ENCODE measurements at regions not wholly inside any gene's neighbourhood (a gene's known extent, or its start where the extent isn't known, plus 50 kb on each side); places are given as distances from the start of the nearest gene placed in this dataset.

GRCh38 chr2:43052204-43052943 is 174.0 kb downstream of the ZFP36L2 start:
- TF ChIP-seq CTCF (IDR thresholded peaks at IDR 0.05) = no peak
- DNase-seq (peak in 1 of 4 donors; percentile 7), ATAC-seq (no peak)
- H3K27ac ChIP-seq = no peak overlapping the region
- no peaks in the 10 kb centered on the region for H3K9me3 ChIP-seq
- H3K4me1 ChIP-seq = peaks cover 14 to 15% of the 10 kb centered on the region in 2 donors
- intact Hi-C loops (cut with DNase I) = no loop called here
- no peak overlapping the region for H3K4me3 ChIP-seq
- no peaks in the 10 kb centered on the region for H3K36me3 ChIP-seq
- no peaks in the 10 kb centered on the region for H3K27me3 ChIP-seq

GRCh38 chr2:43051338-43051737 is 175.1 kb downstream of the ZFP36L2 start:
- H3K4me3 ChIP-seq = no peak overlapping the region
- intact Hi-C loops (cut with DNase I) = no loop called here
- H3K27ac ChIP-seq = no peak overlapping the region
- no peaks in the 10 kb centered on the region for H3K27me3 ChIP-seq
- peaks cover 17% of the 10 kb centered on the region in 2 donors for H3K4me1 ChIP-seq
- DNase-seq (peak in 1 of 4 donors; percentile 10), ATAC-seq (peak; percentile 21)
- no peaks in the 10 kb centered on the region for H3K9me3 ChIP-seq
- no peaks in the 10 kb centered on the region for H3K36me3 ChIP-seq
- no peak for TF ChIP-seq CTCF (IDR thresholded peaks at IDR 0.05)

GRCh38 chr2:43050866-43051265 is 175.5 kb downstream of the ZFP36L2 start:
- DNase-seq (no peak), ATAC-seq (no peak)
- no peaks in the 10 kb centered on the region for H3K9me3 ChIP-seq
- H3K27me3 ChIP-seq = no peaks in the 10 kb centered on the region
- H3K27ac ChIP-seq = no peak overlapping the region
- TF ChIP-seq CTCF (IDR thresholded peaks at IDR 0.05) = no peak
- H3K4me1 ChIP-seq = peaks cover 20 to 22% of the 10 kb centered on the region in 2 donors
- intact Hi-C loops (cut with DNase I) = no loop called here
- H3K36me3 ChIP-seq = no peaks in the 10 kb centered on the region
- H3K4me3 ChIP-seq = no peak overlapping the region

- no peak for ATAC-seq
- TF ChIP-seq CTCF (IDR thresholded peaks at IDR 0.05) = no peak
- Histone ChIP-seq H3K4me3 (no peak overlapping the region), H3K9me3 (no peaks in the 10 kb centered on the region), H3K27me3 (no peaks in the 10 kb centered on the region), H3K36me3 (no peaks in the 10 kb centered on the region), H3K4me1 (peaks cover 20 to 25% of the 10 kb centered on the region in 2 donors), H3K27ac (no peak overlapping the region)
- intact Hi-C loops (cut with DNase I) = no loop called here
- peak in 1 of 4 donors; percentile 35 for DNase-seq
Observed at GRCh38 chr2:43049836-43050801, 176.3 kb downstream of the ZFP36L2 start.
